ENCODE measurements at regions not wholly inside any gene's neighbourhood (a gene's known extent, or its start where the extent isn't known, plus 50 kb on each side); places are given as distances from the start of the nearest gene placed in this dataset.

DNA sequence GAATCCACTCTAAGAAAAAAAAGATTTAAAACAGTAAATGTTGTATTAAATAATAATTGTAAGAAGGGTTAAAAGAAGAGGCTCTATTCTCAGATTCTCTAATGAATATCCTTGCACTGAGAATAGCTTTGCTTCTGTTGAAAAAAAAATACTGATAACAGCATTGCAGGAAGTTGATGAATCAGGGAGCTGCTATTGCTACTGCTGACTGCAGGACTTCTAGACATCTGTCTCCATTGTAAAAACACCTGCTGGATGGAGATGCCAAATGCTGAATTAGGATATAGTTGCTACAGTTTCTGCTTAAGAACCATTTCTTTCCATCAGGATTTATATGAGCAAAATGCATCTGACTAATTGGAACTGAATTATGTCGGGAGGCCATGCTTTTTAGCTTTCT lies 50.3 kb upstream of the ANP32D start:
- no peak overlapping the region for H3K27ac Mint-ChIP-seq
- H3K27me3 Mint-ChIP-seq = peaks cover 3% of the 10 kb centered on the region
- DNase-seq = no peak
- H3K4me3 Mint-ChIP-seq = no peak overlapping the region
- intact Hi-C loops (cut with micrococcal nuclease) = no loop called here
- TF ChIP-seq CTCF (IDR thresholded peaks at IDR 0.05) = no peak
- H3K4me1 Mint-ChIP-seq (ENCODE audit: low read depth) = peaks cover 2% of the 10 kb centered on the region
- ChIA-PET POLR2A (no interaction called here), CTCF (no interaction called here)
- H3K9me3 Mint-ChIP-seq = no peaks in the 10 kb centered on the region
- no peaks in the 10 kb centered on the region for H3K36me3 Mint-ChIP-seq (ENCODE audit: low read depth)
- ATAC-seq = no peak
